Activated gamma-delta T cell treated with anti-CD3 and anti-CD28 coated beads, Interleukin-2, amount 50 U/mL, for 16 hours (primary cell): ENCODE measurements at regions not wholly inside any gene's neighbourhood (a gene's known extent, or its start where the extent isn't known, plus 50 kb on each side); places are given as distances from the start of the nearest gene placed in this dataset.

Source experiments
- DNase-seq: peaks from one replicate; pipeline ENCODE4 v3.0.0-alpha.2; 2020; ENCODE audit warnings: low read depth

GRCh38 chr6:165229216-165229615, 80.2 kb downstream of the C6orf118 start:
- DNase-seq, result no peak

- no peak for DNase-seq
Observed at GRCh38 chr6:165227644-165228329, 81.6 kb downstream of the C6orf118 start.

- no peak for DNase-seq
Observed at GRCh38 chr6:165223736-165224135, 85.7 kb downstream of the C6orf118 start.

GRCh38 chr6:165223101-165223500, 86.3 kb downstream of the C6orf118 start:
- no peak for DNase-seq

- no peak for DNase-seq
Observed at GRCh38 chr6:165222315-165223025, 86.9 kb downstream of the C6orf118 start.

GRCh38 chr6:165220045-165220444, 89.4 kb downstream of the C6orf118 start:
- DNase-seq, result no peak

GRCh38 chr6:165219629-165220028, 89.8 kb downstream of the C6orf118 start:
- no peak for DNase-seq

- no peak for DNase-seq
Observed at GRCh38 chr6:165218829-165219228, 90.6 kb downstream of the C6orf118 start.

GRCh38 chr6:165206798-165207197, 102.6 kb downstream of the C6orf118 start:
- no peak for DNase-seq

GRCh38 chr6:165205632-165206031, 103.8 kb downstream of the C6orf118 start:
- no peak for DNase-seq

GRCh38 chr6:165204807-165205545, 104.4 kb downstream of the C6orf118 start:
- DNase-seq, result no peak

- no peak for DNase-seq
Observed at GRCh38 chr6:165200178-165200577, 109.2 kb downstream of the C6orf118 start.

GRCh38 chr6:165191461-165191860, 117.9 kb downstream of the C6orf118 start:
- DNase-seq, result no peak

- DNase-seq, result no peak
Observed at GRCh38 chr6:165186441-165187205, 122.8 kb downstream of the C6orf118 start.

GRCh38 chr6:165186041-165186440, 123.4 kb downstream of the C6orf118 start:
- DNase-seq, result no peak

GRCh38 chr6:165184192-165184979, 125.0 kb downstream of the C6orf118 start:
- no peak for DNase-seq

- DNase-seq, result no peak
Observed at GRCh38 chr6:165183496-165184140, 125.8 kb downstream of the C6orf118 start.

GRCh38 chr6:165183071-165183470, 126.3 kb downstream of the C6orf118 start:
- no peak for DNase-seq

GRCh38 chr6:165181951-165182414, 127.4 kb downstream of the C6orf118 start:
- no peak for DNase-seq

- no peak for DNase-seq
Observed at GRCh38 chr6:165178056-165178455, 131.3 kb downstream of the C6orf118 start.

- DNase-seq, result no peak
Observed at GRCh38 chr6:165173484-165173883, 135.9 kb downstream of the C6orf118 start.
